ENCODE measurements at regions not wholly inside any gene's neighbourhood (a gene's known extent, or its start where the extent isn't known, plus 50 kb on each side); places are given as distances from the start of the nearest gene placed in this dataset.

- H3K4me1 Mint-ChIP-seq (ENCODE audit: low read depth), result no peaks in the 10 kb centered on the region
- H3K9me3 Mint-ChIP-seq, result peaks cover 58% of the 10 kb centered on the region
- H3K27me3 Mint-ChIP-seq (ENCODE audit: insufficient read depth), result no peaks in the 10 kb centered on the region; the same call in none of the 2 replicates
These were observed 153.2 kb upstream of the C1orf174 start for GRCh38 chr1:4053160-4053748.

DNA sequence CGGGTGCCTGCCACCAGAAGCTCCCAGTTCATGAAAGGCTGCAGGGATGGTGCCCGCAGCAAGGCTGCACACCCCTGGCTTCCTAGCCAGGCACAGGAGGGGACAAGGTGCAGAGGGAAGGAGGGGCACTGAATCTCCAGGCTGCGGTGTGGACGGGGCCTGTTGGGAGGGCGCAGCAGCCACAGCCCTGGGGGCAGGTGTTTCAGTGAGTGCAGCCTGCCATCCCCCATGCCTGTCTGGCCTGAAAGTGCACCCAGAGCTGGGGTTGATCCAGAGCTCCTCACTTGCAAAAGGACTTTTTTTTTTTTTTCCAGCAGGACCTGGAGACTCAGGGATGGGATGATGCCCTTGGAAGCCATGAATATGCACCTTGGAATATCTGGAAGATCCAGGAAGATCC, 153.7 kb upstream of the C1orf174 start:
- Mint-ChIP-seq H3K9me3 (peaks cover 55% of the 10 kb centered on the region), H3K27ac (no peak overlapping the region), H3K27me3 (ENCODE audit: insufficient read depth) (no peaks in the 10 kb centered on the region; the same call in none of the 2 replicates), H3K4me3 (no peak overlapping the region), H3K4me1 (ENCODE audit: low read depth) (no peaks in the 10 kb centered on the region), H3K36me3 (ENCODE audit: low read depth) (peaks cover 9% of the 10 kb centered on the region; the same call in 1 of the 2 replicates)
- no peak for DNase-seq
- no peak for TF ChIP-seq CTCF (IDR thresholded peaks at IDR 0.05)

More at GRCh38 chr1:4053160-4053748, 153.2 kb upstream of the C1orf174 start:
- no peak overlapping the region for H3K27ac Mint-ChIP-seq
- no peak for TF ChIP-seq CTCF (IDR thresholded peaks at IDR 0.05)
- peaks cover 10% of the 10 kb centered on the region; the same call in 1 of the 2 replicates for H3K36me3 Mint-ChIP-seq (ENCODE audit: low read depth)
- H3K4me3 Mint-ChIP-seq, result no peak overlapping the region
- no peak for DNase-seq

GRCh38 chr1:4055294-4055967, 155.4 kb upstream of the C1orf174 start:
- DNase-seq, result no peak
- H3K4me1 Mint-ChIP-seq (ENCODE audit: low read depth), result no peaks in the 10 kb centered on the region
- peaks cover 48% of the 10 kb centered on the region for H3K9me3 Mint-ChIP-seq
- no peak overlapping the region for H3K4me3 Mint-ChIP-seq
- H3K27me3 Mint-ChIP-seq (ENCODE audit: insufficient read depth), result no peaks in the 10 kb centered on the region; the same call in 1 of the 2 replicates
- H3K27ac Mint-ChIP-seq, result no peak overlapping the region
- TF ChIP-seq CTCF (IDR thresholded peaks at IDR 0.05), result no peak
- peaks cover 5% of the 10 kb centered on the region; the same call in 1 of the 2 replicates for H3K36me3 Mint-ChIP-seq (ENCODE audit: low read depth)

GRCh38 chr1:4056422-4056821, 156.3 kb upstream of the C1orf174 start:
- TF ChIP-seq CTCF (IDR thresholded peaks at IDR 0.05), result no peak
- Mint-ChIP-seq H3K4me1 (ENCODE audit: low read depth) (no peaks in the 10 kb centered on the region), H3K4me3 (no peak overlapping the region), H3K27me3 (ENCODE audit: insufficient read depth) (no peaks in the 10 kb centered on the region; the same call in 1 of the 2 replicates), H3K36me3 (ENCODE audit: low read depth) (peaks cover 5% of the 10 kb centered on the region; the same call in 1 of the 2 replicates), H3K27ac (no peak overlapping the region), H3K9me3 (peaks cover 49% of the 10 kb centered on the region)
- no peak for DNase-seq

- Mint-ChIP-seq H3K4me1 (ENCODE audit: low read depth) (no peaks in the 10 kb centered on the region), H3K27ac (no peak overlapping the region), H3K36me3 (ENCODE audit: low read depth) (peaks cover 5% of the 10 kb centered on the region; the same call in 1 of the 2 replicates), H3K4me3 (no peak overlapping the region), H3K27me3 (ENCODE audit: insufficient read depth) (no peaks in the 10 kb centered on the region; the same call in 1 of the 2 replicates), H3K9me3 (peaks cover 49% of the 10 kb centered on the region)
- DNase-seq, result no peak
- TF ChIP-seq CTCF (IDR thresholded peaks at IDR 0.05), result no peak
These were observed 156.9 kb upstream of the C1orf174 start for GRCh38 chr1:4056989-4057388.
